SW480 (cell line): ENCODE measurements at regions not wholly inside any gene's neighbourhood (a gene's known extent, or its start where the extent isn't known, plus 50 kb on each side); places are given as distances from the start of the nearest gene placed in this dataset.
"Not testable (repeated sequence)": the region's sequence is repeated elsewhere in the genome, so short reads cannot be mapped to it uniquely, and the experiment has no call there.

Experiments used
- DNase-seq: peaks from one replicate; pipeline ENCODE4 v3.0.0-alpha.2; 2016; ENCODE audit warnings: low spot score

- no peak for DNase-seq
Measured at GRCh38 chr1:185400052-185400451, 83.0 kb upstream of the IVNS1ABP start.

- DNase-seq, result no peak
Measured at GRCh38 chr1:185398599-185398998, 81.6 kb upstream of the IVNS1ABP start.

GRCh38 chr1:185398022-185398421, 81.0 kb upstream of the IVNS1ABP start:
- DNase-seq, result no peak

GRCh38 chr1:185397183-185397582, 80.1 kb upstream of the IVNS1ABP start:
- DNase-seq, result no peak

- DNase-seq, result no peak
Measured at GRCh38 chr1:185396126-185396525, 79.1 kb upstream of the IVNS1ABP start.

GRCh38 chr1:185393815-185394214, 76.8 kb upstream of the IVNS1ABP start:
- DNase-seq, result no peak

- no peak for DNase-seq
Measured at GRCh38 chr1:185393205-185393604, 76.2 kb upstream of the IVNS1ABP start.

- no peak for DNase-seq
Measured at GRCh38 chr1:185388815-185389214, 71.8 kb upstream of the IVNS1ABP start.

- no peak for DNase-seq
Measured at GRCh38 chr1:185388346-185388745, 71.3 kb upstream of the IVNS1ABP start.

GRCh38 chr1:185385991-185386390, 68.9 kb upstream of the IVNS1ABP start:
- no peak for DNase-seq

GRCh38 chr1:185383805-185384204, 66.8 kb upstream of the IVNS1ABP start:
- not testable (repeated sequence) for DNase-seq

- no peak for DNase-seq
Measured at GRCh38 chr1:185377831-185378230, 60.8 kb upstream of the IVNS1ABP start.

GRCh38 chr1:185376840-185377635, 60.0 kb upstream of the IVNS1ABP start:
- no peak for DNase-seq

GRCh38 chr1:185376288-185376687, 59.2 kb upstream of the IVNS1ABP start:
- DNase-seq, result no peak

GRCh38 chr1:185375583-185375982, 58.5 kb upstream of the IVNS1ABP start:
- no peak for DNase-seq

- no peak for DNase-seq
Measured at GRCh38 chr1:185373813-185374529, 56.9 kb upstream of the IVNS1ABP start.

- no peak for DNase-seq
Measured at GRCh38 chr1:185369786-185370185, 52.7 kb upstream of the IVNS1ABP start.

GRCh38 chr1:185368913-185369491, 52.0 kb upstream of the IVNS1ABP start:
- DNase-seq, result no peak

GRCh38 chr1:185368313-185368855, 51.3 kb upstream of the IVNS1ABP start:
- DNase-seq, result no peak

- DNase-seq, result no peak
Measured at GRCh38 chr1:185367218-185367617, 50.2 kb upstream of the IVNS1ABP start.
